ENCODE measurements at regions not wholly inside any gene's neighbourhood (a gene's known extent, or its start where the extent isn't known, plus 50 kb on each side); places are given as distances from the start of the nearest gene placed in this dataset.

DNA sequence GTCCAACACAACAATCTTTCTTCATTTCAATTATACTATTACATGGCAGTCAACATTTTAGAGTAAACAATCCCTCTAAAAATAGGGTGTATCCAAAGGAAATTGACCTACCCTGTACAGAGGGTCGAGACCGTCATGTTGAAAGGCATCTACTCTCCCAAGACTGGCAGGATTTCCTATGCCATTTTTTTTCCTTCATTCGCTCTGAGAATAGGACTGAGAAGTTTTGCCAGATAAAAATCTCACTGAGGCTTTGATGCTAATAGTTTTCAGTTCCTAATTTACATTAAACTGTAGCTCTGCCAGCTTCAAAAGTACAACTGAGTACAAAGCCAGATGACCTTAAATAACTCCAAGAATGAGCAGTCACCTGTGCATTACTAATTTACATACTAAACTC lies 84.5 kb upstream of the SEMA3C start:
- H3K4me1 ChIP-seq (ENCODE audit: insufficient read depth, low read length, severe bottlenecking), result no peaks in the 10 kb centered on the region
- H3K9me2 ChIP-seq (ENCODE audit: low read depth, low read length), result no peaks in the 10 kb centered on the region; the same call in 1 of the 2 replicates
- TF ChIP-seq, protein P1, sequence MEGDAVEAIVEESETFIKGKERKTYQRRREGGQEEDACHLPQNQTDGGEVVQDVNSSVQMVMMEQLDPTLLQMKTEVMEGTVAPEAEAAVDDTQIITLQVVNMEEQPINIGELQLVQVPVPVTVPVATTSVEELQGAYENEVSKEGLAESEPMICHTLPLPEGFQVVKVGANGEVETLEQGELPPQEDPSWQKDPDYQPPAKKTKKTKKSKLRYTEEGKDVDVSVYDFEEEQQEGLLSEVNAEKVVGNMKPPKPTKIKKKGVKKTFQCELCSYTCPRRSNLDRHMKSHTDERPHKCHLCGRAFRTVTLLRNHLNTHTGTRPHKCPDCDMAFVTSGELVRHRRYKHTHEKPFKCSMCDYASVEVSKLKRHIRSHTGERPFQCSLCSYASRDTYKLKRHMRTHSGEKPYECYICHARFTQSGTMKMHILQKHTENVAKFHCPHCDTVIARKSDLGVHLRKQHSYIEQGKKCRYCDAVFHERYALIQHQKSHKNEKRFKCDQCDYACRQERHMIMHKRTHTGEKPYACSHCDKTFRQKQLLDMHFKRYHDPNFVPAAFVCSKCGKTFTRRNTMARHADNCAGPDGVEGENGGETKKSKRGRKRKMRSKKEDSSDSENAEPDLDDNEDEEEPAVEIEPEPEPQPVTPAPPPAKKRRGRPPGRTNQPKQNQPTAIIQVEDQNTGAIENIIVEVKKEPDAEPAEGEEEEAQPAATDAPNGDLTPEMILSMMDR (IDR thresholded peaks at IDR 0.05; ENCODE audit: low read length), result no peak
- no peak for TF ChIP-seq EZH2 (IDR thresholded peaks at IDR 0.05; ENCODE audit: borderline replicate concordance, low read length)
- H3K79me2 ChIP-seq (ENCODE audit: insufficient read depth, low read length), result no peaks in the 10 kb centered on the region
- no peak overlapping the region for H3K9ac ChIP-seq (ENCODE audit: low read length)
- H3K36me3 ChIP-seq (ENCODE audit: insufficient read depth, low read length), result no peaks in the 10 kb centered on the region
- no peaks in the 10 kb centered on the region for H3K27me3 ChIP-seq (ENCODE audit: insufficient read depth, low read length)
- H3K9me3 ChIP-seq (ENCODE audit: low read length), result no peaks in the 10 kb centered on the region
- no peak overlapping the region for H3K4me2 ChIP-seq (ENCODE audit: low read length)
- no peak overlapping the region for H3K4me3 ChIP-seq (ENCODE audit: low read depth, low read length, poor library complexity, severe bottlenecking)
- no peaks in the 10 kb centered on the region for H4K20me1 ChIP-seq (ENCODE audit: insufficient read depth, low read length)
- H2AFZ ChIP-seq (ENCODE audit: low read length), result no peak overlapping the region
- no peaks in the 10 kb centered on the region for H3F3A ChIP-seq (ENCODE audit: insufficient read depth, low read length)
- H3K27ac ChIP-seq (ENCODE audit: low read depth, low read length, poor library complexity, severe bottlenecking), result no peak overlapping the region

DNA sequence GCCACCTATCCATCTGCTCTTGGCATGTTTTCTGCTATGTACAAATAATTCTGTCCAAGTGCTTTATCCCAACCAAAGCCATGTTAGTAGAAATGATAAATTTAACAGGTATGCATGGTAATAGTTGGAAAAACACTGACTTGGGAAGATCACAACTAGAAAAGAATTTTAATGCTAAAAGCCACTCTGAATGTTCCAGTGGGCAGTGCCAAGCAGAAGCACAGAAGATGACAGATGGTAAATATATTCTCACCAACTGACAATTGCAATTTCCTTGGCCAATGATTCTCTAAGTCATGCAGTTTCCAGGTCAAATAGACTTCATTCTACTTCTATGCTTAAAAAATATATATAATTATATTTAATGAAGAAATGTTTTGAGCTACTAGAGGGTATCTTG lies 83.6 kb upstream of the SEMA3C start:
- H3K27ac ChIP-seq (ENCODE audit: low read depth, low read length, poor library complexity, severe bottlenecking), result no peak overlapping the region
- H3K36me3 ChIP-seq (ENCODE audit: insufficient read depth, low read length), result no peaks in the 10 kb centered on the region
- H3K4me3 ChIP-seq (ENCODE audit: low read depth, low read length, poor library complexity, severe bottlenecking), result no peak overlapping the region
- H2AFZ ChIP-seq (ENCODE audit: low read length), result no peak overlapping the region
- H3K4me2 ChIP-seq (ENCODE audit: low read length), result no peak overlapping the region
- H3K9ac ChIP-seq (ENCODE audit: low read length), result no peak overlapping the region
- no peaks in the 10 kb centered on the region for H3F3A ChIP-seq (ENCODE audit: insufficient read depth, low read length)
- TF ChIP-seq, protein P1 (IDR thresholded peaks at IDR 0.05; ENCODE audit: low read length), result no peak
- no peak for TF ChIP-seq EZH2 (IDR thresholded peaks at IDR 0.05; ENCODE audit: borderline replicate concordance, low read length)
- no peaks in the 10 kb centered on the region for H4K20me1 ChIP-seq (ENCODE audit: insufficient read depth, low read length)
- H3K27me3 ChIP-seq (ENCODE audit: insufficient read depth, low read length), result no peaks in the 10 kb centered on the region
- H3K9me3 ChIP-seq (ENCODE audit: low read length), result no peaks in the 10 kb centered on the region
- no peaks in the 10 kb centered on the region for H3K4me1 ChIP-seq (ENCODE audit: insufficient read depth, low read length, severe bottlenecking)
- no peaks in the 10 kb centered on the region for H3K79me2 ChIP-seq (ENCODE audit: insufficient read depth, low read length)
- no peaks in the 10 kb centered on the region; the same call in 1 of the 2 replicates for H3K9me2 ChIP-seq (ENCODE audit: low read depth, low read length)

DNA sequence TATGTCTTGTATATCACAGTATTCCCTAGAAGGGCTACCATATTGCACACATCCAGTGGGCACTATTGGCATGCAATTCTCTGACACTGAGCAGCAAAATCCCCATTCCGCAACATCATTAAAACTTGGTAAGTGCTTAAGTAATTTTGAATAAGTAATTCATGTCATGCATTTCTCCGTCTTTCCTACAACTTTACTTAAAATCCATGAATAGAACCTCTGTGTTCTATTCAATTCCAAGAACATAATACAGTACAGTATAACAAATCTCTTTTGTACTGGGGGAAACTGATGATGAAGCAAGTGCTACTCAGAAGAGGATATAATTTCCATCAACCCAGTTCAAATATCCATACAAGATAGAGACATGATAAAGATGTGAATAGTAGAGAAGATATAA lies 80.9 kb upstream of the SEMA3C start:
- Histone ChIP-seq H3K9ac (ENCODE audit: low read length) (no peak overlapping the region), H3K27me3 (ENCODE audit: insufficient read depth, low read length) (no peaks in the 10 kb centered on the region), H3K4me2 (ENCODE audit: low read length) (no peak overlapping the region), H3K27ac (ENCODE audit: low read depth, low read length, poor library complexity, severe bottlenecking) (no peak overlapping the region), H3K9me3 (ENCODE audit: low read length) (no peaks in the 10 kb centered on the region), H2AFZ (ENCODE audit: low read length) (no peak overlapping the region), H3K4me3 (ENCODE audit: low read depth, low read length, poor library complexity, severe bottlenecking) (no peak overlapping the region), H3K9me2 (ENCODE audit: low read depth, low read length) (no peaks in the 10 kb centered on the region; the same call in 1 of the 2 replicates), H3K4me1 (ENCODE audit: insufficient read depth, low read length, severe bottlenecking) (no peaks in the 10 kb centered on the region), H3K79me2 (ENCODE audit: insufficient read depth, low read length) (no peaks in the 10 kb centered on the region), H3F3A (ENCODE audit: insufficient read depth, low read length) (no peaks in the 10 kb centered on the region), H4K20me1 (ENCODE audit: insufficient read depth, low read length) (no peaks in the 10 kb centered on the region), H3K36me3 (ENCODE audit: insufficient read depth, low read length) (no peaks in the 10 kb centered on the region)
- TF ChIP-seq, protein P1 (IDR thresholded peaks at IDR 0.05; ENCODE audit: low read length), result no peak
- no peak for TF ChIP-seq EZH2 (IDR thresholded peaks at IDR 0.05; ENCODE audit: borderline replicate concordance, low read length)

All from OCI-LY1 (cell line).